ENCODE measurements at regions not wholly inside any gene's neighbourhood (a gene's known extent, or its start where the extent isn't known, plus 50 kb on each side); places are given as distances from the start of the nearest gene placed in this dataset.

GRCh38 chr2:34486965-34487364, 887.9 kb upstream of the FAM98A start:
- TF ChIP-seq, protein P1, sequence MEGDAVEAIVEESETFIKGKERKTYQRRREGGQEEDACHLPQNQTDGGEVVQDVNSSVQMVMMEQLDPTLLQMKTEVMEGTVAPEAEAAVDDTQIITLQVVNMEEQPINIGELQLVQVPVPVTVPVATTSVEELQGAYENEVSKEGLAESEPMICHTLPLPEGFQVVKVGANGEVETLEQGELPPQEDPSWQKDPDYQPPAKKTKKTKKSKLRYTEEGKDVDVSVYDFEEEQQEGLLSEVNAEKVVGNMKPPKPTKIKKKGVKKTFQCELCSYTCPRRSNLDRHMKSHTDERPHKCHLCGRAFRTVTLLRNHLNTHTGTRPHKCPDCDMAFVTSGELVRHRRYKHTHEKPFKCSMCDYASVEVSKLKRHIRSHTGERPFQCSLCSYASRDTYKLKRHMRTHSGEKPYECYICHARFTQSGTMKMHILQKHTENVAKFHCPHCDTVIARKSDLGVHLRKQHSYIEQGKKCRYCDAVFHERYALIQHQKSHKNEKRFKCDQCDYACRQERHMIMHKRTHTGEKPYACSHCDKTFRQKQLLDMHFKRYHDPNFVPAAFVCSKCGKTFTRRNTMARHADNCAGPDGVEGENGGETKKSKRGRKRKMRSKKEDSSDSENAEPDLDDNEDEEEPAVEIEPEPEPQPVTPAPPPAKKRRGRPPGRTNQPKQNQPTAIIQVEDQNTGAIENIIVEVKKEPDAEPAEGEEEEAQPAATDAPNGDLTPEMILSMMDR (IDR thresholded peaks at IDR 0.05): no peak
- TF ChIP-seq POLR2A (IDR thresholded peaks at IDR 0.05): no peak

Measured in uterus (tissue), 2 donors.